HG03520 (cell line): ENCODE measurements at regions not wholly inside any gene's neighbourhood (a gene's known extent, or its start where the extent isn't known, plus 50 kb on each side); places are given as distances from the start of the nearest gene placed in this dataset.

Experiments used
- ATAC-seq: cut with Tn5 transposase; IDR thresholded peaks from one replicate; pipeline ENCODE4 v1.9.1; 2021; ENCODE audit warnings: mild to moderate bottlenecking, moderate library complexity; ENCODE audit not compliant: unreplicated experiment

- ATAC-seq, result no peak
Measured at GRCh38 chr1:219289171-219289570, 115.5 kb downstream of the LYPLAL1 start.

GRCh38 chr1:219283541-219283940 is 109.9 kb downstream of the LYPLAL1 start:
- no peak for ATAC-seq

GRCh38 chr1:219281831-219282230 is 108.2 kb downstream of the LYPLAL1 start:
- ATAC-seq, result no peak

- ATAC-seq, result no peak
Measured at GRCh38 chr1:219279017-219279770, 105.5 kb downstream of the LYPLAL1 start.

- ATAC-seq, result no peak
Measured at GRCh38 chr1:219278288-219278687, 104.6 kb downstream of the LYPLAL1 start.

- no peak for ATAC-seq
Measured at GRCh38 chr1:219277304-219278105, 103.8 kb downstream of the LYPLAL1 start.

GRCh38 chr1:219276049-219276738 is 102.5 kb downstream of the LYPLAL1 start:
- no peak for ATAC-seq

- ATAC-seq, result no peak
Measured at GRCh38 chr1:219273088-219273686, 99.5 kb downstream of the LYPLAL1 start.

GRCh38 chr1:219271818-219272535 is 98.3 kb downstream of the LYPLAL1 start:
- ATAC-seq, result no peak

- ATAC-seq, result no peak
Measured at GRCh38 chr1:219269171-219269570, 95.5 kb downstream of the LYPLAL1 start.

GRCh38 chr1:219266524-219266923 is 92.8 kb downstream of the LYPLAL1 start:
- no peak for ATAC-seq

GRCh38 chr1:219265026-219265515 is 91.4 kb downstream of the LYPLAL1 start:
- no peak for ATAC-seq

- no peak for ATAC-seq
Measured at GRCh38 chr1:219264561-219264960, 90.9 kb downstream of the LYPLAL1 start.
